ENCODE measurements at regions not wholly inside any gene's neighbourhood (a gene's known extent, or its start where the extent isn't known, plus 50 kb on each side); places are given as distances from the start of the nearest gene placed in this dataset.

GRCh38 chr17:13871261-13871660 is 198.0 kb upstream of the COX10 start:
- no peaks in the 10 kb centered on the region for H3K36me3 ChIP-seq (replicated peaks; ENCODE audit: low read depth, low read length)
- TF ChIP-seq CTCF (IDR thresholded peaks at IDR 0.05; ENCODE audit: low read depth, low read length) (no peak), EZH2phosphoT487 (IDR thresholded peaks at IDR 0.05; ENCODE audit: low read depth) (no peak)

DNA sequence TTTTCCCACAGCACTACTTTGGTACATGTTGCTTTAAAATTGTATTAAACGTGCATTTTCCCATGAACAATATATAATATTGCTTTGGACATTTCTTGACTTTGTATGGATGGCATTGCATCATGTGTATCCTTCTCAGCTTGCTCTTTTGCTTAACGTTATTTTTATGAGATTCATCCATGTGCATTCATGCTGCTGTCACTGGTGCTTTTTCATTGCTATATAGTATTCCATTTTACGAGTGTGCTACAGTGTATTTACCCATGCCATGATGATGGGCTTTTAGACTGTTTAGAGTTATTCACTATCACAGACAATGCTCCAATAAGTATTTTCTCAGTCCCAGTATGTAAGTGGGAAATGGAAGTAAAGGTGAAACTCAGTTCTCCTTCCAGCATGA is 195.2 kb upstream of the COX10 start:
- Histone ChIP-seq H3K4me3 (ENCODE audit: low read length) (no peak overlapping the region), H3K27me3 (ENCODE audit: low read depth, low read length) (no peaks in the 10 kb centered on the region), H3K9me3 (ENCODE audit: insufficient read depth, low read length) (no peaks in the 10 kb centered on the region), H3K4me1 (ENCODE audit: low read length) (no peaks in the 10 kb centered on the region), H3K79me2 (ENCODE audit: low read length) (no peaks in the 10 kb centered on the region), H3K9ac (ENCODE audit: low read length) (no peak overlapping the region), H3K36me3 (replicated peaks; ENCODE audit: low read depth, low read length) (no peaks in the 10 kb centered on the region), H4K20me1 (ENCODE audit: insufficient read depth, low read length) (no peaks in the 10 kb centered on the region), H2AFZ (ENCODE audit: low read depth, low read length) (no peak overlapping the region), H3K4me2 (ENCODE audit: low read length) (no peak overlapping the region), H3K27ac (ENCODE audit: low read length) (no peak overlapping the region)
- no peak for TF ChIP-seq CTCF (IDR thresholded peaks at IDR 0.05; ENCODE audit: low read depth, low read length)
- TF ChIP-seq EZH2phosphoT487 (IDR thresholded peaks at IDR 0.05; ENCODE audit: low read depth), result no peak

More at GRCh38 chr17:13871261-13871660, 198.0 kb upstream of the COX10 start:
- H3K4me2 ChIP-seq (ENCODE audit: low read length), result no peak overlapping the region
- H3K4me3 ChIP-seq (ENCODE audit: low read length), result no peak overlapping the region
- H3K9ac ChIP-seq (ENCODE audit: low read length), result no peak overlapping the region
- no peaks in the 10 kb centered on the region for H3K9me3 ChIP-seq (ENCODE audit: insufficient read depth, low read length)
- H2AFZ ChIP-seq (ENCODE audit: low read depth, low read length), result no peak overlapping the region
- no peaks in the 10 kb centered on the region for H3K27me3 ChIP-seq (ENCODE audit: low read depth, low read length)
- no peaks in the 10 kb centered on the region for H3K79me2 ChIP-seq (ENCODE audit: low read length)
- no peaks in the 10 kb centered on the region for H3K4me1 ChIP-seq (ENCODE audit: low read length)
- H4K20me1 ChIP-seq (ENCODE audit: insufficient read depth, low read length), result no peaks in the 10 kb centered on the region
- H3K27ac ChIP-seq (ENCODE audit: low read length), result no peak overlapping the region

GRCh38 chr17:13874817-13875216 is 194.5 kb upstream of the COX10 start:
- no peaks in the 10 kb centered on the region for H3K27me3 ChIP-seq (ENCODE audit: low read depth, low read length)
- no peaks in the 10 kb centered on the region for H4K20me1 ChIP-seq (ENCODE audit: insufficient read depth, low read length)
- no peak overlapping the region for H3K27ac ChIP-seq (ENCODE audit: low read length)
- no peak overlapping the region for H2AFZ ChIP-seq (ENCODE audit: low read depth, low read length)
- H3K9me3 ChIP-seq (ENCODE audit: insufficient read depth, low read length), result no peaks in the 10 kb centered on the region
- no peak overlapping the region for H3K4me3 ChIP-seq (ENCODE audit: low read length)
- no peak for TF ChIP-seq EZH2phosphoT487 (IDR thresholded peaks at IDR 0.05; ENCODE audit: low read depth)
- no peak for TF ChIP-seq CTCF (IDR thresholded peaks at IDR 0.05; ENCODE audit: low read depth, low read length)
- no peak overlapping the region for H3K9ac ChIP-seq (ENCODE audit: low read length)
- H3K4me2 ChIP-seq (ENCODE audit: low read length), result no peak overlapping the region
- no peaks in the 10 kb centered on the region for H3K4me1 ChIP-seq (ENCODE audit: low read length)
- no peaks in the 10 kb centered on the region for H3K36me3 ChIP-seq (replicated peaks; ENCODE audit: low read depth, low read length)
- no peaks in the 10 kb centered on the region for H3K79me2 ChIP-seq (ENCODE audit: low read length)

DNA sequence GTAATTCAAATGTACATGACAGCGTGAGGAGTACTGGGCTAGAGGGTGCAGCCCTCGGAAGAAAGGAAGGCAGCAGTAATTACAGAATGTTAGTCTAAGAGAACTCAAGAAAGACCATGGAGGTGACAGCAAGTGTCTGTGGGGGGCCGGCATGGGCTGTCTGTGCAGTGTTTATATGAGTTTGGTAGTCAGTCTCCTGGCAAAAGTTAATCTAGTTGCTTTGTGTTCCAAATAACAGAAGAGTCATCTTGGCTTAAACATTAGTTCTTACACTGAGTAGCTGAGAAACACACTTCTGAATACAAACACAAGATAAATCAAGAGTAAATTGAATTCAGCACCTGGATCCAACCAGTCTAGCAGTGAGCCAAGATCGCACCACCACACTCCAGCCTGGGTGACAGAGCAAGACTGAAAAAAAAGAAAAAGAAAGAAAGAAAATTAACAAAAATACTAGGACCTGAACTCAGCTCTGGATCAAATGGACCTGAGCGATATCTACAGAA is 189.3 kb upstream of the COX10 start:
- H4K20me1 ChIP-seq (ENCODE audit: insufficient read depth, low read length), result no peaks in the 10 kb centered on the region
- H3K9me3 ChIP-seq (ENCODE audit: insufficient read depth, low read length), result no peaks in the 10 kb centered on the region
- H3K79me2 ChIP-seq (ENCODE audit: low read length), result no peaks in the 10 kb centered on the region
- H3K4me2 ChIP-seq (ENCODE audit: low read length), result no peak overlapping the region
- H3K27ac ChIP-seq (ENCODE audit: low read length), result no peak overlapping the region
- H2AFZ ChIP-seq (ENCODE audit: low read depth, low read length), result no peak overlapping the region
- no peak overlapping the region for H3K4me3 ChIP-seq (ENCODE audit: low read length)
- H3K4me1 ChIP-seq (ENCODE audit: low read length), result no peaks in the 10 kb centered on the region
- H3K27me3 ChIP-seq (ENCODE audit: low read depth, low read length), result no peaks in the 10 kb centered on the region
- no peaks in the 10 kb centered on the region for H3K36me3 ChIP-seq (replicated peaks; ENCODE audit: low read depth, low read length)
- no peak overlapping the region for H3K9ac ChIP-seq (ENCODE audit: low read length)
- TF ChIP-seq CTCF (IDR thresholded peaks at IDR 0.05; ENCODE audit: low read depth, low read length) (no peak), EZH2phosphoT487 (IDR thresholded peaks at IDR 0.05; ENCODE audit: low read depth) (no peak)

Measured in OCI-LY3 (cell line).